HG03342 (cell line): ENCODE measurements at regions not wholly inside any gene's neighbourhood (a gene's known extent, or its start where the extent isn't known, plus 50 kb on each side); places are given as distances from the start of the nearest gene placed in this dataset.
A peak's percentile ranks its signal among the peaks of the same experiment; 100 is the strongest.
"Not testable (repeated sequence)": the region's sequence is repeated elsewhere in the genome, so short reads cannot be mapped to it uniquely, and the experiment has no call there.

Experiments
- ATAC-seq: cut with Tn5 transposase; IDR thresholded peaks from one replicate; pipeline ENCODE4 v1.9.1; 2021; ENCODE audit warnings: mild to moderate bottlenecking, moderate library complexity; ENCODE audit not compliant: unreplicated experiment

- no peak for ATAC-seq
Measured at GRCh38 chr2:215799194-215799593, 214.2 kb downstream of the MREG start.

GRCh38 chr2:215797676-215798075 lies 215.7 kb downstream of the MREG start:
- ATAC-seq = no peak

- ATAC-seq = no peak
Measured at GRCh38 chr2:215796140-215796855, 217.1 kb downstream of the MREG start.

GRCh38 chr2:215794829-215795546 lies 218.4 kb downstream of the MREG start:
- ATAC-seq = no peak

- ATAC-seq = peak; percentile 64
Measured at GRCh38 chr2:215793747-215794595, 219.4 kb downstream of the MREG start.

GRCh38 chr2:215791481-215791937 lies 221.8 kb downstream of the MREG start:
- ATAC-seq = no peak

- ATAC-seq = no peak
Measured at GRCh38 chr2:215790523-215791421, 222.6 kb downstream of the MREG start.

GRCh38 chr2:215787565-215788178 lies 225.7 kb downstream of the MREG start:
- ATAC-seq = no peak

- no peak for ATAC-seq
Measured at GRCh38 chr2:215787025-215787424, 226.3 kb downstream of the MREG start.

GRCh38 chr2:215784371-215784783 lies 229.0 kb downstream of the MREG start:
- ATAC-seq = no peak

- not testable (repeated sequence) for ATAC-seq
Measured at GRCh38 chr2:215783640-215784039, 229.7 kb downstream of the MREG start.

- ATAC-seq = no peak
Measured at GRCh38 chr2:215782965-215783364, 230.4 kb downstream of the MREG start.

- no peak for ATAC-seq
Measured at GRCh38 chr2:215782295-215782694, 231.1 kb downstream of the MREG start.

- no peak for ATAC-seq
Measured at GRCh38 chr2:215780907-215781685, 232.3 kb downstream of the MREG start.

- ATAC-seq = no peak
Measured at GRCh38 chr2:215780313-215780712, 233.0 kb downstream of the MREG start.

- no peak for ATAC-seq
Measured at GRCh38 chr2:215779912-215780311, 233.4 kb downstream of the MREG start.

GRCh38 chr2:215777465-215778044 lies 235.8 kb downstream of the MREG start:
- ATAC-seq = no peak

GRCh38 chr2:215775106-215775505 lies 238.2 kb downstream of the MREG start:
- ATAC-seq = no peak

- ATAC-seq = no peak
Measured at GRCh38 chr2:215773728-215774127, 239.6 kb downstream of the MREG start.
